H9 (cell line): ENCODE measurements at regions not wholly inside any gene's neighbourhood (a gene's known extent, or its start where the extent isn't known, plus 50 kb on each side); places are given as distances from the start of the nearest gene placed in this dataset.

ENCODE experiments used
- DNase-seq: peaks from one replicate; pipeline ENCODE4 v3.0.0-alpha.2; 2017
- H2AFZ ChIP-seq: one replicate; pipeline ENCODE4 v1.6.1; 2013; ENCODE audit warnings: mild to moderate bottlenecking, low read length, control low read depth, moderate library complexity
- H2AK5ac ChIP-seq: 2 replicates; pipeline ENCODE4 v1.6.1; 2013; ENCODE audit warnings: low read length, control low read depth, mixed read lengths; ENCODE audit not compliant: insufficient read length
- H2BK120ac ChIP-seq: one replicate; pipeline ENCODE4 v1.6.1; 2013; ENCODE audit warnings: low read depth, mild to moderate bottlenecking, low read length, control low read depth, inconsistent platforms; ENCODE audit not compliant: poor library complexity, severe bottlenecking
- H2BK12ac ChIP-seq: 2 replicates; pipeline ENCODE4 v1.6.1; 2013; ENCODE audit warnings: low read length, control low read depth, mixed read lengths, low read depth; ENCODE audit not compliant: insufficient read length
- H2BK15ac ChIP-seq: 2 replicates; pipeline ENCODE4 v1.6.1; 2013; ENCODE audit warnings: low read depth, low read length, control low read depth
- H2BK20ac ChIP-seq: one replicate; pipeline ENCODE4 v1.6.1; 2013; ENCODE audit warnings: low read depth, mild to moderate bottlenecking, low read length, control low read depth, inconsistent platforms; ENCODE audit not compliant: poor library complexity, severe bottlenecking
- H2BK5ac ChIP-seq: 2 replicates; pipeline ENCODE4 v1.6.1; 2013; ENCODE audit warnings: low read length, control low read depth, mixed read lengths; ENCODE audit not compliant: insufficient read length
- H3K14ac ChIP-seq: 2 replicates; pipeline ENCODE4 v1.6.1; 2013; ENCODE audit warnings: low read length, control low read depth; ENCODE audit not compliant: insufficient read depth
- H3K18ac ChIP-seq: 2 replicates; pipeline ENCODE4 v1.6.1; 2013; ENCODE audit warnings: low read depth, mild to moderate bottlenecking, mixed read lengths, low read length, control low read depth; ENCODE audit not compliant: insufficient read length
- H3K23ac ChIP-seq: 2 replicates; pipeline ENCODE4 v1.6.1; 2013; ENCODE audit warnings: low read length, control low read depth, mixed read lengths, low read depth; ENCODE audit not compliant: insufficient read length
- H3K23me2 ChIP-seq: 2 replicates; pipeline ENCODE4 v1.6.1; 2013; ENCODE audit warnings: low read depth, mild to moderate bottlenecking, mixed read lengths, low read length, control low read depth; ENCODE audit not compliant: insufficient read length, poor library complexity, severe bottlenecking
- H3K27ac ChIP-seq: 2 replicates; pipeline ENCODE4 v1.5.1; 2013; ENCODE audit warnings: low read length, control low read depth, mixed read lengths, low read depth; ENCODE audit not compliant: insufficient read length
- H3K27me3 ChIP-seq: 2 replicates; pipeline ENCODE4 v1.6.1; 2013; ENCODE audit warnings: low read length, control low read depth, inconsistent platforms; ENCODE audit not compliant: insufficient read depth
- H3K4ac ChIP-seq: 2 replicates; pipeline ENCODE4 v1.6.1; 2013; ENCODE audit warnings: low read depth, mild to moderate bottlenecking, control low read depth, inconsistent platforms, low read length, moderate library complexity
- H3K4me1 ChIP-seq: 2 replicates; pipeline ENCODE4 v1.6.1; 2013; ENCODE audit warnings: low read length, control low read depth, inconsistent platforms; ENCODE audit not compliant: insufficient read depth
- H3K4me2 ChIP-seq: 2 replicates; pipeline ENCODE4 v1.6.1; 2013; ENCODE audit warnings: low read length, control low read depth, mixed read lengths; ENCODE audit not compliant: insufficient read length, insufficient read depth
- H3K56ac ChIP-seq: 2 replicates; pipeline ENCODE4 v1.6.1; 2013; ENCODE audit warnings: low read depth, mild to moderate bottlenecking, mixed read lengths, low read length, control low read depth; ENCODE audit not compliant: insufficient read length
- H3K79me1 ChIP-seq: 2 replicates; pipeline ENCODE4 v1.6.1; 2013; ENCODE audit warnings: low read depth, mild to moderate bottlenecking, moderate library complexity, low read length, control low read depth, inconsistent platforms; ENCODE audit not compliant: insufficient read depth, poor library complexity, severe bottlenecking
- H3K79me2 ChIP-seq: 2 replicates; pipeline ENCODE4 v1.6.1; 2013; ENCODE audit warnings: low read length, control low read depth, inconsistent platforms; ENCODE audit not compliant: insufficient read depth
- H3K9ac ChIP-seq: 2 replicates; pipeline ENCODE4 v1.6.1; 2013; ENCODE audit warnings: low read length, control low read depth, mixed read lengths; ENCODE audit not compliant: insufficient read length; ENCODE audit errors: extremely low read depth
- H3K9me3 ChIP-seq: one replicate; pipeline ENCODE4 v1.6.1; 2013; ENCODE audit warnings: low read depth, low read length, inconsistent platforms; ENCODE audit not compliant: control insufficient read depth
- H3T11ph ChIP-seq: one replicate; pipeline ENCODE4 v1.6.1; 2013; ENCODE audit warnings: mild to moderate bottlenecking, low read length, control low read depth, inconsistent platforms
- H4K20me1 ChIP-seq: one replicate; pipeline ENCODE4 v1.6.1; 2013; ENCODE audit not compliant: control insufficient read depth, insufficient read length, insufficient read depth
- H4K5ac ChIP-seq: 2 replicates; pipeline ENCODE4 v1.6.1; 2013; ENCODE audit warnings: low read depth, mild to moderate bottlenecking, mixed read lengths, low read length, control low read depth; ENCODE audit not compliant: insufficient read length
- H4K8ac ChIP-seq: replicated peaks from 2 replicates; pipeline ENCODE4 v1.6.1; 2013; ENCODE audit warnings: low read length, control low read depth, mixed read lengths, low read depth; ENCODE audit not compliant: insufficient read length
- H4K91ac ChIP-seq: 2 replicates; pipeline ENCODE4 v1.6.1; 2013; ENCODE audit warnings: low read depth, mild to moderate bottlenecking, moderate library complexity, mixed read lengths, low read length, control low read depth; ENCODE audit not compliant: insufficient read length
- H3K27ac Mint-ChIP-seq, 3 experiments: 2 replicates in 2 of 3; 3 replicates in 1 of 3; pipeline ENCODE4 v1.8.0; 2020 to 2021; ENCODE audit warnings: mixed read lengths in 3 of 3, mild to moderate bottlenecking in 1 of 3, moderate library complexity in 1 of 3
- H3K27me3 Mint-ChIP-seq: 2 replicates; pipeline ENCODE4 v1.8.0; 2021; ENCODE audit warnings: low read depth, mild to moderate bottlenecking, moderate library complexity, mixed read lengths
- H3K36me3 Mint-ChIP-seq, 3 experiments: 2 replicates in 2 of 3; 3 replicates in 1 of 3; pipeline ENCODE4 v1.8.0; 2020 to 2021; ENCODE audit warnings: low read depth in 3 of 3, mixed read lengths in 3 of 3; ENCODE audit not compliant: insufficient read depth in 1 of 3
- H3K4me1 Mint-ChIP-seq, 2 experiments: 2 replicates each; pipeline ENCODE4 v1.8.0; 2020; ENCODE audit warnings: mixed read lengths in 2 of 2
- H3K4me3 Mint-ChIP-seq, 2 experiments: 2 replicates in 1 of 2; 3 replicates in 1 of 2; pipeline ENCODE4 v1.8.0; 2020 to 2021; ENCODE audit warnings: mild to moderate bottlenecking in 2 of 2, mixed read lengths in 2 of 2, moderate library complexity in 1 of 2
- H3K9me3 Mint-ChIP-seq, 2 experiments: 2 replicates in 1 of 2; 3 replicates in 1 of 2; pipeline ENCODE4 v1.8.0; 2020; ENCODE audit warnings: mild to moderate bottlenecking in 2 of 2, mixed read lengths in 2 of 2, moderate library complexity in 1 of 2
- CTCF ChIP-seq: fragments of 200-600 bp; sonication (generic); conservative IDR thresholded peaks from 3 replicates; pipeline ENCODE4 v1.8.0; 2021; ENCODE audit warnings: antibody characterized with exemption, mild to moderate bottlenecking
- WGBS: extraction: QIAGEN DNeasy Blood & Tissue Kit; methylation state at CpG from one replicate; pipeline ENCODE4 v1.1.7; 2013; ENCODE audit warnings: missing lambda C conversion rate, low lambda C conversion rate, mixed read lengths; ENCODE audit not compliant: insufficient read length; ENCODE audit errors: extremely low coverage; 5-methylcytosine and 5-hydroxymethylcytosine counted together

GRCh38 chr14:43168371-43168925, 1338.6 kb downstream of the FSCB start:
- Mint-ChIP-seq H3K9me3 (no peaks in the 10 kb centered on the region), H3K4me1 (no peaks in the 10 kb centered on the region), H3K27ac (no peak overlapping the region), H3K27me3 (no peaks in the 10 kb centered on the region), H3K36me3 (no peaks in the 10 kb centered on the region; a peak in 1 of 7 replicates), H3K4me3 (no peak overlapping the region)
- H2BK12ac ChIP-seq = no peak overlapping the region
- no CpG with 5 or more reads among the region's 1 CpG for WGBS
- no peaks in the 10 kb centered on the region for H3K23me2 ChIP-seq
- no peak overlapping the region for H4K8ac ChIP-seq
- no peak for DNase-seq
- no peak overlapping the region for H3T11ph ChIP-seq
- H4K20me1 ChIP-seq = no peaks in the 10 kb centered on the region
- no peak overlapping the region for H3K9ac ChIP-seq
- no peaks in the 10 kb centered on the region for H3K79me2 ChIP-seq
- H3K18ac ChIP-seq = no peak overlapping the region
- no peak overlapping the region for H3K56ac ChIP-seq
- H2BK120ac ChIP-seq = no peak overlapping the region
- H4K5ac ChIP-seq = no peak overlapping the region
- no peak overlapping the region for H3K27ac ChIP-seq
- H2AK5ac ChIP-seq = no peak overlapping the region
- H3K14ac ChIP-seq = no peak overlapping the region
- no peak overlapping the region for H3K4me2 ChIP-seq
- H3K23ac ChIP-seq = no peak overlapping the region
- no peaks in the 10 kb centered on the region for H3K9me3 ChIP-seq
- no peak overlapping the region for H2BK15ac ChIP-seq
- H3K4ac ChIP-seq = no peak overlapping the region
- H3K4me1 ChIP-seq = no peaks in the 10 kb centered on the region
- TF ChIP-seq CTCF = no peak
- H4K91ac ChIP-seq = no peak overlapping the region
- no peak overlapping the region for H2AFZ ChIP-seq
- H2BK5ac ChIP-seq = no peak overlapping the region
- no peak overlapping the region for H2BK20ac ChIP-seq
- H3K27me3 ChIP-seq = no peaks in the 10 kb centered on the region
- no peaks in the 10 kb centered on the region for H3K79me1 ChIP-seq
